GM13976 (cell line): ENCODE measurements at regions not wholly inside any gene's neighbourhood (a gene's known extent, or its start where the extent isn't known, plus 50 kb on each side); places are given as distances from the start of the nearest gene placed in this dataset.

Source experiments
- DNase-seq: peaks from one replicate; pipeline ENCODE4 v3.0.0; 2012; ENCODE audit warnings: low spot score
- in situ Hi-C: fragments of 300-500 bp; cut with MboI; formaldehyde crosslinking; loops from one replicate; pipeline ENCODE4 v1.12.0; 2022; ENCODE audit warnings: low sequenced_read_pairs, mixed read lengths, inconsistent platforms; ENCODE audit not compliant: unreplicated experiment
- TF ChIP-seq, protein P1 (sequence below): IDR thresholded peaks from 2 replicates; pipeline ENCODE4 v1.5.1; 2012; ENCODE audit warnings: borderline replicate concordance, mild to moderate bottlenecking; ENCODE audit not compliant: insufficient read depth; ENCODE audit errors: extremely low read depth, missing control alignments, control extremely low read depth

DNA sequence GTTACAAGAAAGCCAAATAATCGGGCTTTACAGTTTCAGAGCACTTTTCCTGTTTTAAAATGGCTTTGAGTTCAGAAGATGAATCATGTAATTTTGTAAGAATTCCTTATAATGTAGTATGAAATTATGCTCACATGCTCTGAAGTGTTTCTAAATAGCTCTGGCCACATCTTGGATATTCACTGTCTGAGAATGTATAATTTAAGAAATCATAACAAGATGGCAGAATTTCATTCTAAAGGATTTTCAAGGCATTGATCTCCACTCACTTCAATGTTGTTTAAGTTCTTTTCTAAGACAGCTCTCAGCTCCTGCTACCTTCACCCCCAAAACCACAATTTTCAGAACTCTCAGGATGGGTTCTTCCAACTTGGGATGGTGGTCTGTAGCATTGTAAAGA lies 180.1 kb downstream of the DACT1 start:
- TF ChIP-seq, protein P1, sequence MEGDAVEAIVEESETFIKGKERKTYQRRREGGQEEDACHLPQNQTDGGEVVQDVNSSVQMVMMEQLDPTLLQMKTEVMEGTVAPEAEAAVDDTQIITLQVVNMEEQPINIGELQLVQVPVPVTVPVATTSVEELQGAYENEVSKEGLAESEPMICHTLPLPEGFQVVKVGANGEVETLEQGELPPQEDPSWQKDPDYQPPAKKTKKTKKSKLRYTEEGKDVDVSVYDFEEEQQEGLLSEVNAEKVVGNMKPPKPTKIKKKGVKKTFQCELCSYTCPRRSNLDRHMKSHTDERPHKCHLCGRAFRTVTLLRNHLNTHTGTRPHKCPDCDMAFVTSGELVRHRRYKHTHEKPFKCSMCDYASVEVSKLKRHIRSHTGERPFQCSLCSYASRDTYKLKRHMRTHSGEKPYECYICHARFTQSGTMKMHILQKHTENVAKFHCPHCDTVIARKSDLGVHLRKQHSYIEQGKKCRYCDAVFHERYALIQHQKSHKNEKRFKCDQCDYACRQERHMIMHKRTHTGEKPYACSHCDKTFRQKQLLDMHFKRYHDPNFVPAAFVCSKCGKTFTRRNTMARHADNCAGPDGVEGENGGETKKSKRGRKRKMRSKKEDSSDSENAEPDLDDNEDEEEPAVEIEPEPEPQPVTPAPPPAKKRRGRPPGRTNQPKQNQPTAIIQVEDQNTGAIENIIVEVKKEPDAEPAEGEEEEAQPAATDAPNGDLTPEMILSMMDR: no peak
- in situ Hi-C loops: no loop called here

DNA sequence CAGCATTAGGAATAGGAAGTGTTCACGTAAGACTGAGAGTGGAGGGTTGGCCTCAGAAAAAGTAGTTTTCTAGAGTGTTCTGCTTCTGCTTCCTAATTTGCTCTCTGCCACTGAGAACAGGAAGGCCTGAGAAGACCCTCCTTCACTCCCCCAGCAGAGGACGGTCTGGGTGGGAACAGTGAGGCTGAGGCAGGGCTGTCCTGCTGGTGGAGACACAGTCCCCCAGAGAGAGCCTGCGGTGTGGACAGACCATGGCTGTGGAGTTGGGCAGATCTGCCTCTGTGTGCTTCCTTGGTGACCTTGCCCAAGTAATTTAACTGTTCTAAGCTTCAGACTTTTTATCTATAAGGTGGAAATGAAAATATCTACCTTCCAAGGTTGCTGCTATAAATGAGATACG lies 182.3 kb downstream of the DACT1 start:
- no peak for DNase-seq

More for the DNA sequence above, 180.1 kb downstream of the DACT1 start:
- no peak for DNase-seq

DNA sequence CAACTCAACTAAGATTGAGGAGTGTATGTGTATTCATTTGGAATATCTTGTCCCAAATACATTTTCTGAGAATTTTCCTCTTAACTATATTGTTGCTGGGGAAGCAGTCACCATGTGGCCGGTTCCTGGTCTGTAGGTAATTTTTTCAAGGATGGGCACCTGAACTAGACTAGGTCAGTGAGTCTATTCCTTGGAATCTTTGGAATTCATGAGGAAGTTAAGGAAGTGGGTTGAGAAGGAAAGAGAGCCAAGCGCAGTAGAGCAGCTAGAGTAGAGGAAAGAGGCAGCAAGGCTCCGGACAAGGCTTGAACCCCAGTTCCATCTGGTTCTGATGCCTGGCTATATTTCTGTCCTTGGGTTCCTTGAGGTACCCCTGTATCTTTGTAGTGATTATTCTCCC lies 183.7 kb downstream of the DACT1 start:
- TF ChIP-seq, protein P1: no peak
- DNase-seq: no peak
- in situ Hi-C loops: no loop called here

More for the DNA sequence above, 182.3 kb downstream of the DACT1 start:
- in situ Hi-C loops: no loop called here
- TF ChIP-seq, protein P1: no peak

DNA sequence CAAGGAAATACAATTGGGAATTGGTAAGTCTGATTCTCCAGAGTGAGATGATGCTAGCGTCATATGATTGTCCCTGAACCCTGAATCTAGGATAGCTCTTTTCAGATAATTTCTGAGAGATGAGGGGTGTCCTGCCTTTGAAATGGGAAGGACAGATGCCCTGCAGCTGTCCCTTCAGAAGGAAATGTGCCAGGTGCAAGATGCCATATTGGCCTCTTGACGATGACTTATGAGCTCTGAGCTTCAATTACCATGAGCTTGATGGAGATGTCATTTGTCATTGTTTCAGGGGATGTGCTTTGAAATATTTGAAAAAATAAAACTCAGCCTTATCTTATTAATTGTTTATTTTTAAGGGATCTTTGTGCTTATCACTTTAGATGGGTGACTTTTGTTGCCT lies 185.1 kb downstream of the DACT1 start:
- no peak for DNase-seq
- TF ChIP-seq, protein P1: no peak
- in situ Hi-C loops: no loop called here

DNA sequence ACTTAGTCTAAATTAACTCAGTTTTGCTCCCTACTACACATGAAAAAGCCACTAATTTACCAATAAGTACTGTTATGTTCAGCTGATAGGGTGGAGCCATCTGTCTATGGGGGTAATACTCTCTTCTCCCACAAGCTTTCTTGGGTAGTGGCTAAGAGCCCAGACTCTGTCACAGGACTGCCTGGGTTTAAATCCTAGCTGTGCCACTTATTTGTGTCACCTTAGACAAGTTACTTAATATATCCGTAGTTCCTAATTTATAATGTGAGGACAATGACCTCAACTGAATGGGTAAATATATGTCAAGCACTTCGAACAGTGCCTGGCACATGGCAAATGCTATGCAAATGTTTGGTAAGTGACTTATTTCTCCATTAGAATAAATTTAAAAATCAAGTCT lies 185.6 kb downstream of the DACT1 start:
- TF ChIP-seq, protein P1: no peak
- no peak for DNase-seq
- in situ Hi-C loops: no loop called here

DNA sequence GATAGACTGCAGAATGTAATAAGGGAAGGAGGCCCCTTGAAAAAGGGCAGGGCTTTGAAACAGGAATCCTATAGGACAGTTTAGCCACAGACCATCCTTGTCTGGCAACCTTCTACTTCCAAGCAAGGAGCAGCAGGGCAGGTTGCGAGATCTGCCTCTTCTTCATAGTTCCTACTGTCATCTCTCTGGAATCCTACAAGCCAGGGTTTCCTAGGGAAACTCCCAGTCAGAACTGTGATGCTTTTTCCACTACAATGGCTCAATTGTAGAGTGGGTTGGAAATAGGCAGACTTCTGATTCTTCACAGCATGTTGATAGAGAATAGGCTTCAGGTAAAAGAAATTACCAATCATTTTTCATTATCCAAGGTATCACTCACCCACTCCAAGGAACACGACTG lies 186.3 kb downstream of the DACT1 start:
- TF ChIP-seq, protein P1: no peak
- in situ Hi-C loops: no loop called here

DNA sequence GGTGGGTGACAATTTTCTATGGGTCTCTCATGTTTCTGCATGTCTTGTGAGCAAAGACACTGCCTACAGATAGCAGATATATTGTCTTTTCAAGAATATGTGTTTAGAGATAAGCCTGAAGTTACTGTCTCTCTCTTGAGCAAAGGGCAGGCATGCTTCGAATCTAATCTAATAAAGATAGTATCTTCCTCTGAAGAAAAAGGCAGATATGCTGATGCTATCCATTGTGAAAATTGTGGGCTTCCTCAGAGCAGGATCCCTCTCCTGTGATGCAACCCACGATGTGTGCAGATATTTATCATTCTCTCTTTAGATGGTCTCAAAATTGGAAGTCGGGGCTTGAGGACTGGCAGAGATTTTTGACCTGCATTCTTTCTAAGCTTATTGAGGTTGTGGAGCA lies 187.0 kb downstream of the DACT1 start:
- TF ChIP-seq, protein P1: no peak

More for the DNA sequence above, 186.3 kb downstream of the DACT1 start:
- DNase-seq: no peak

More for the DNA sequence above, 187.0 kb downstream of the DACT1 start:
- DNase-seq: no peak
- in situ Hi-C loops: no loop called here
